Hematopoietic multipotent progenitor cell (in vitro differentiated cells): ENCODE measurements at regions not wholly inside any gene's neighbourhood (a gene's known extent, or its start where the extent isn't known, plus 50 kb on each side); places are given as distances from the start of the nearest gene placed in this dataset.
"Not testable (repeated sequence)": the region's sequence is repeated elsewhere in the genome, so short reads cannot be mapped to it uniquely, and the experiment has no call there.

Experiments used
- DNase-seq, 3 donors: peaks; one replicate each; pipeline ENCODE4 v3.0.0-alpha.2; 2011 to 2015; ENCODE audit warnings: low read depth in 2 of 3, low spot score in 2 of 3

- DNase-seq = no peak
These were observed 245.5 kb upstream of the TCERG1L start for GRCh38 chr10:131556897-131557495.

GRCh38 chr10:131557956-131558355 lies 246.4 kb upstream of the TCERG1L start:
- not testable (repeated sequence) for DNase-seq

- no peak for DNase-seq
These were observed 248.0 kb upstream of the TCERG1L start for GRCh38 chr10:131559450-131559911.

GRCh38 chr10:131560166-131560565 lies 248.6 kb upstream of the TCERG1L start:
- DNase-seq = no peak

GRCh38 chr10:131560706-131561355 lies 249.3 kb upstream of the TCERG1L start:
- no peak for DNase-seq

- DNase-seq = no peak
These were observed 250.4 kb upstream of the TCERG1L start for GRCh38 chr10:131561897-131562296.

- DNase-seq = no peak
These were observed 251.9 kb upstream of the TCERG1L start for GRCh38 chr10:131563411-131563810.

- no peak for DNase-seq
These were observed 256.0 kb upstream of the TCERG1L start for GRCh38 chr10:131567279-131568162.

GRCh38 chr10:131568866-131569265 lies 257.3 kb upstream of the TCERG1L start:
- DNase-seq = no peak

- DNase-seq = no peak
These were observed 258.6 kb upstream of the TCERG1L start for GRCh38 chr10:131569851-131570715.

GRCh38 chr10:131570716-131571307 lies 259.3 kb upstream of the TCERG1L start:
- no peak for DNase-seq

GRCh38 chr10:131571346-131571745 lies 259.8 kb upstream of the TCERG1L start:
- no peak for DNase-seq

- no peak for DNase-seq
These were observed 260.3 kb upstream of the TCERG1L start for GRCh38 chr10:131571865-131572264.

GRCh38 chr10:131573256-131573655 lies 261.7 kb upstream of the TCERG1L start:
- DNase-seq = no peak

GRCh38 chr10:131573707-131574106 lies 262.2 kb upstream of the TCERG1L start:
- DNase-seq = no peak

GRCh38 chr10:131574363-131574706 lies 262.8 kb upstream of the TCERG1L start:
- DNase-seq = no peak

GRCh38 chr10:131574707-131575430 lies 263.3 kb upstream of the TCERG1L start:
- no peak for DNase-seq

GRCh38 chr10:131575877-131576276 lies 264.4 kb upstream of the TCERG1L start:
- DNase-seq = no peak

- DNase-seq = no peak
These were observed 265.0 kb upstream of the TCERG1L start for GRCh38 chr10:131576341-131577177.
